Right cardiac atrium (tissue), 5 donors: ENCODE measurements at regions not wholly inside any gene's neighbourhood (a gene's known extent, or its start where the extent isn't known, plus 50 kb on each side); places are given as distances from the start of the nearest gene placed in this dataset.

ENCODE experiments used
- ATAC-seq, 2 donors: fragments of 200-7000 bp; cut with Tn5 transposase; one replicate each; pipeline versions ENCODE4 v1.8.0 to v1.9.1; 2020; ENCODE audit warnings: moderate library complexity in 2 of 2, mild to moderate bottlenecking in 1 of 2
- DNase-seq, 3 donors: peaks; one replicate each; pipeline ENCODE4 v3.0.0-alpha.2; 2020
- H3K27ac ChIP-seq: one replicate; pipeline ENCODE4 v1.5.1; 2013; ENCODE audit warnings: mild to moderate bottlenecking, low read length, control low read depth, moderate library complexity
- H3K27me3 ChIP-seq: one replicate; pipeline ENCODE4 v1.6.1; 2013; ENCODE audit not compliant: control insufficient read depth, insufficient read depth
- H3K4me1 ChIP-seq: one replicate; pipeline ENCODE4 v1.6.1; 2013; ENCODE audit warnings: low read length; ENCODE audit not compliant: control insufficient read depth, insufficient read depth
- H3K4me3 ChIP-seq: one replicate; pipeline ENCODE4 v1.5.1; 2013; ENCODE audit warnings: low read length, control low read depth
- H3K9me3 ChIP-seq: one replicate; pipeline ENCODE4 v1.6.1; 2013; ENCODE audit warnings: low read length; ENCODE audit not compliant: control insufficient read depth
- WGBS: extraction: QIAGEN DNeasy Blood & Tissue Kit; methylation state at CpG from one replicate; pipeline ENCODE4 v1.1.7; 2013; 5-methylcytosine and 5-hydroxymethylcytosine counted together
- intact Hi-C, 4 donors: fragments of 100-400 bp; cut with DNase I; formaldehyde crosslinking; loops; one replicate each; pipeline versions ENCODE4 v1.11.0 to v1.14.0; 2022 to 2023
- donor health status: healthy with polysubstance abuse.
- donor health status: DM: no; HTN: yes; CAD: no.
- donor health status: DM: no; HTN: no; CAD: no.
- donor health status: DM: no; HTN: yes; CAD: no; lungs with severe emphysema.
- donor health status: DM: yes; HTN: yes; CAD: no.

GRCh38 chr10:76733441-76733936 lies 904.1 kb downstream of the KCNMA1 start:
- Histone ChIP-seq H3K4me3 (no peak overlapping the region), H3K27me3 (no peaks in the 10 kb centered on the region), H3K27ac (no peak overlapping the region), H3K9me3 (no peaks in the 10 kb centered on the region), H3K4me1 (no peaks in the 10 kb centered on the region)
- DNase-seq (no peak), ATAC-seq (no peak)
- intact Hi-C loops: no loop called here
- 78% methylated on average over 5 of the region's 5 CpGs for WGBS

GRCh38 chr10:76732306-76732705 lies 905.3 kb downstream of the KCNMA1 start:
- Histone ChIP-seq H3K4me1 (no peaks in the 10 kb centered on the region), H3K9me3 (no peaks in the 10 kb centered on the region), H3K27me3 (no peaks in the 10 kb centered on the region), H3K27ac (no peak overlapping the region), H3K4me3 (no peak overlapping the region)
- ATAC-seq (no peak), DNase-seq (no peak)
- intact Hi-C loops: no loop called here
- 90% methylated on average over 3 of the region's 3 CpGs for WGBS

GRCh38 chr10:76729841-76730487 lies 907.6 kb downstream of the KCNMA1 start:
- ATAC-seq: no peak
- WGBS: 54% methylated on average over 1 of the region's 1 CpG
- H3K9me3 ChIP-seq: no peaks in the 10 kb centered on the region
- no peak for DNase-seq
- no peak overlapping the region for H3K4me3 ChIP-seq
- H3K4me1 ChIP-seq: no peaks in the 10 kb centered on the region
- no peaks in the 10 kb centered on the region for H3K27me3 ChIP-seq
- intact Hi-C loops: no loop called here
- H3K27ac ChIP-seq: no peak overlapping the region

- H3K4me3 ChIP-seq: no peak overlapping the region
- H3K9me3 ChIP-seq: no peaks in the 10 kb centered on the region
- no peaks in the 10 kb centered on the region for H3K27me3 ChIP-seq
- H3K4me1 ChIP-seq: no peaks in the 10 kb centered on the region
- ATAC-seq (no peak), DNase-seq (no peak)
- intact Hi-C loops: no loop called here
- no peak overlapping the region for H3K27ac ChIP-seq
These were observed 908.3 kb downstream of the KCNMA1 start for GRCh38 chr10:76729346-76729745.

- 55% methylated on average over 2 of the region's 2 CpGs for WGBS
- intact Hi-C loops: no loop called here
- H3K9me3 ChIP-seq: no peaks in the 10 kb centered on the region
- H3K4me1 ChIP-seq: no peaks in the 10 kb centered on the region
- ATAC-seq: peak in 1 of 2 donors; percentile 81
- no peaks in the 10 kb centered on the region for H3K27me3 ChIP-seq
- DNase-seq: no peak
- H3K4me3 ChIP-seq: no peak overlapping the region
- no peak overlapping the region for H3K27ac ChIP-seq
These were observed 910.6 kb downstream of the KCNMA1 start for GRCh38 chr10:76727038-76727437.

GRCh38 chr10:76723844-76724243 lies 913.8 kb downstream of the KCNMA1 start:
- DNase-seq (no peak), ATAC-seq (no peak)
- intact Hi-C loops: no loop called here
- Histone ChIP-seq H3K9me3 (no peaks in the 10 kb centered on the region), H3K4me3 (no peak overlapping the region), H3K4me1 (no peaks in the 10 kb centered on the region), H3K27me3 (no peaks in the 10 kb centered on the region), H3K27ac (no peak overlapping the region)
- WGBS: 65% methylated on average over 9 of the region's 9 CpGs

GRCh38 chr10:76721891-76722505 lies 915.6 kb downstream of the KCNMA1 start:
- intact Hi-C loops: no loop called here
- Histone ChIP-seq H3K27ac (no peak overlapping the region), H3K4me3 (no peak overlapping the region), H3K27me3 (no peaks in the 10 kb centered on the region), H3K9me3 (no peaks in the 10 kb centered on the region), H3K4me1 (no peaks in the 10 kb centered on the region)
- WGBS: 61% methylated on average over 1 of the region's 1 CpG
- no peak for ATAC-seq
- no peak for DNase-seq

- intact Hi-C loops: no loop called here
- ATAC-seq (no peak), DNase-seq (no peak)
- H3K9me3 ChIP-seq: no peaks in the 10 kb centered on the region
- H3K27ac ChIP-seq: no peak overlapping the region
- H3K27me3 ChIP-seq: no peaks in the 10 kb centered on the region
- no peaks in the 10 kb centered on the region for H3K4me1 ChIP-seq
- WGBS: 84% methylated on average over 4 of the region's 4 CpGs
- no peak overlapping the region for H3K4me3 ChIP-seq
These were observed 918.6 kb downstream of the KCNMA1 start for GRCh38 chr10:76719006-76719405.

- H3K9me3 ChIP-seq: no peaks in the 10 kb centered on the region
- ATAC-seq (no peak), DNase-seq (no peak)
- 34% methylated on average over 1 of the region's 1 CpG for WGBS
- no peak overlapping the region for H3K4me3 ChIP-seq
- H3K4me1 ChIP-seq: no peaks in the 10 kb centered on the region
- intact Hi-C loops: no loop called here
- H3K27me3 ChIP-seq: no peaks in the 10 kb centered on the region
- no peak overlapping the region for H3K27ac ChIP-seq
These were observed 920.5 kb downstream of the KCNMA1 start for GRCh38 chr10:76717141-76717540.

GRCh38 chr10:76711222-76711997 lies 926.2 kb downstream of the KCNMA1 start:
- ATAC-seq (no peak), DNase-seq (no peak)
- H3K9me3 ChIP-seq: no peaks in the 10 kb centered on the region
- intact Hi-C loops: no loop called here
- 59% methylated on average over 8 of the region's 8 CpGs for WGBS
- no peaks in the 10 kb centered on the region for H3K27me3 ChIP-seq
- H3K4me1 ChIP-seq: no peaks in the 10 kb centered on the region
- H3K4me3 ChIP-seq: no peak overlapping the region
- no peak overlapping the region for H3K27ac ChIP-seq

GRCh38 chr10:76700241-76700640 lies 937.4 kb downstream of the KCNMA1 start:
- ATAC-seq: no peak
- Histone ChIP-seq H3K4me1 (no peaks in the 10 kb centered on the region), H3K9me3 (no peaks in the 10 kb centered on the region), H3K27me3 (no peaks in the 10 kb centered on the region), H3K4me3 (no peak overlapping the region), H3K27ac (no peak overlapping the region)
- WGBS: 98% methylated on average over 1 of the region's 1 CpG
- intact Hi-C loops: no loop called here
- DNase-seq: no peak
